HG03565 (cell line): ENCODE measurements at regions not wholly inside any gene's neighbourhood (a gene's known extent, or its start where the extent isn't known, plus 50 kb on each side); places are given as distances from the start of the nearest gene placed in this dataset.

ENCODE experiments used
- ATAC-seq: cut with Tn5 transposase; IDR thresholded peaks from one replicate; pipeline ENCODE4 v1.9.1; 2021; ENCODE audit warnings: mild to moderate bottlenecking, moderate library complexity; ENCODE audit not compliant: unreplicated experiment

DNA sequence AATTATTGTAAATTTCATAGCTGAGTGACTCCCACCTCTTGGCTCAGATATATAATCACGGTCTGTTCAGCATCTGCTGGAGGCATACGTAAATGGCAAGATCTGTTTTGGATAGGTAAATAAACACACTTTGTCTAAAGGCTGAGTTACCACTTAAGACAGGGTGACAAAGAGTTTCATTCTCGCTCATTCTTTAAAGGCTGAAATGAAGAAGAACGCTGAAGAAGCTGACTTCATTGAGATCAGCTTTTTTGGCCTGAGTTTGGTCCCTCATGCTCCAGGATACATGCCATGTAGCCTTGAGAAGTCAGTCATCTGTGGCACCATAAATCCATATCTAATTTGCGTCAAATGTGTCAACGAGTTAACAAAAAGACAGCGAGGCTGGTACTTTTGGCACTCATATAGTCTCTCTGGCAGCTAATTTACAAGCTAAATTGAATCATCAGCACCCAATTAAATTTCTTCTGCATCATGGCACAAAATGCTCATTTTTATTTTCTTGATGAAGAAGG, 309.9 kb downstream of the GPAM start:
- ATAC-seq: no peak

DNA sequence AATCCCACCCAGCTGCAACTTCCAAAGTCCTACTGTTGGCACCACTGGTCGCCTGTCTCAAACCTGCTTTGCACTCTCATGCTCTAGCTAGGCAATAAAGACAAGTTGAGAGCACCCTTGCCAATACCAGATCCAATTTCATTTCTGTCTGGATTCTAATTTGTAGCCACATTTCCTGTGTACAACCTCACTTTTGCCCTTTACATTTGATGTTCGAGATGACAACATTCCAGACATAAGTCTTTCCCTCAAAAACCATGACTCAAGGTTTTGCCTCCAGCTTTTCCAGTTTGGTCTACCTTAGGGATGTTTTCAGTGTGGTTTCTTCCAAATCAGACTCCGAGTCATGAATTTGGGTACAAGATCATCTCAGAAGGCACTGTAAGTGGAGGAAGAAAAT, 309.0 kb downstream of the GPAM start:
- ATAC-seq: no peak

DNA sequence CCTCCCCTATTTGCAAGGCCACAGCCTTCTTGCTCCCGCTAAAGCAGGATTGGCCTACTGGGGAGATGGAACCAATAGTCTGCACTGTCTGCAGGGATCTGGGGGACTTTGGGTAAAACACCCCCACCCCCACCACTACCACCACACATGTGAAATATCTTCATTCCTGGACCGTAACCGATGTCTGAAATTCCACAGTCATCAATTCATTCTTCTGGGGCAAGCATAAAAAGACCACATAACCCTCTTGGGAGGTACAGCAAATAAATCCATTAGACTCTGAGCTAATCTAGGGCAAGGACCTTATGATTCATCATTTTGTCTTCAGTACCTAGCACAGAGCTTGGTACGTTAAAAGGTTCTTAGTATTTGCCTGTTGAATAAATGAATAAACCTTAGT, 307.8 kb downstream of the GPAM start:
- no peak for ATAC-seq

DNA sequence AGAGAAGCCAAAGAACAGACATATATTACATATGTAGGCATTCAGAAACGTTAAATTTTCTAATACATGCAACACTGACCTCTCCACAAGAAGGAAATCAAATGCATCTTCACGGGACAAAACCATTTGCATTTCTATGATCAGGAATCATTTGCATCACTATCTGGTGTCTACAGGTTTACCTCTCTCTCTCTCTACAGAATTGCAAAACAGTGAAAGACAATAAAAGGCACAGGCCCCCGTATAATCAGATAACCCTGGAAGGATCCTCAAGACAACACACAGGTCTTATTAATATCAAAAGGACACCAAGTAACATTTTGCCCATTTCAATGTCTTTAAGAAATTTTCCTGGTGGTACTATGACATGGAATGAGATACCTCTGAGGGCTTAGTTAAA, 306.3 kb downstream of the GPAM start:
- no peak for ATAC-seq

DNA sequence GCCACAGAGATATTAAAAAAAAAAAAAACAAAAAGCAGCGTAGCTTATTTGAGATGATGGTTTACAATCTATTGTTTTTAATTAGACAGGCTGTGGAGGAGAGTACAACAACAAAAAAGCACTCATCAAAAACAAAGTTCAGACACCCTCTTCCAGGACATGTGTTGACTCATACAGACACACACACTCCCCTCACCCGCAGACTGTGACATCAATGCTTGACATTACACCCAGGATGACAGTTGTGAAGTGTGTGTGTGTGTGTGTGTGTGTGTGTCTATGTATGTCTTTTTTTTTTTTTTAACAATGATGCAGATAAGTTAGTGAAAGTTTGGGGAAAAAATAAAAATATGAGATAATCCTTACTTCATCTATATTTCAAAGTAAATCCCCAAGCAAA, 303.6 kb downstream of the GPAM start:
- no peak for ATAC-seq

DNA sequence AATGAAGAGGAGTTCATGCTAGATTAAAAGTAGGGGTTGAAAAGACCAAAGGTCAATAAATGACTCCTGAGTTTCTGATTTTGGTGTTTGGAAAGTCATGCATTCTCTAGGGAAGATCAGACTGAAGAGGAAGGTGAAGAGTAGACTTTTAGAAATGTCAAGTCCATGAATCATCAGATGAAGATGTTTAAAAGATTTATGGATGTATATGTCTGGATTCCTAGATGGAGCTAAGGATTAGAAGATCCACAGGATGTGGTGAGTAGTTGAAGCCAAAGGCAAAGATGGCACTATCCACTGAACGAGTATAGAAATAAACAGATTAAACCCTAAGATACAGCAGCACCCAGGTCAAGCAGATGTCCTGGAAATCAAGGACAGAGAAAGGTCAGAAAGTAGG, 298.5 kb downstream of the GPAM start:
- no peak for ATAC-seq

DNA sequence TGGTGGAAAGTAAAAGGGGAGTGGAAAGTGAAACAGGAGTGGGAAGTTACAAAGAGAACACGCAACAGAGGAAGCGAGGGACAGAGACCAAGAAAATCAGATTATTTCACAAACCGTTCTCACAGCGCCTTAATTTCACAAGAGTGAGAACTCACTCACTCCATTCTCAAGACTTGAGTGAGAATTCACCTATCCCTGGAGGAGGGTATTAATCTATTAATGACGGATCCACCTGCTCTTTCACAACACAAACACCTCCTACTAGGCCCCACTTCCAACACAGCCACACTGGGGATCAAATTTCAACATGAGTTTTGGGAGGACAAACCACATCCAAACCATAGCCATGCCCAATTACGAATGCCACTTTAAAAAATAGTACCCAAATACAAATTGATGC, 297.6 kb downstream of the GPAM start:
- ATAC-seq: no peak

DNA sequence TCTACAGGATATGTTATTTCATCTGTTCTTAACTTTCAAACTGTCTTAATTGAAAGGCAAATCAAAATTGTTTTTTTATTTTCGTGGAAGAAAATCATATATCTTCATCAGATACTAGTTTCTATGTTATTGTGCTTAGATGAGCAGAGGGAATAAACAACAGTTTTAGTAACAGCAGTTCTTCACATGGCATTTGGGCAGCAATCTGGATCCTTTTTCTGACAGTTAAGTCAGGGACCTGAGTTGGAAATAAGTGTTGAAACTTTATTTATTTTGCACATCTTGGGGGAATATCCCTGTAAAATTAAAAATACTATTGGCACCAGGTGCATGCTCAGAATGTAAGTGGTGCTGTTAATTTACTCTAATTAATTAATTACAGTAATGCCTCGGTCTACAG, 296.3 kb downstream of the GPAM start:
- no peak for ATAC-seq

DNA sequence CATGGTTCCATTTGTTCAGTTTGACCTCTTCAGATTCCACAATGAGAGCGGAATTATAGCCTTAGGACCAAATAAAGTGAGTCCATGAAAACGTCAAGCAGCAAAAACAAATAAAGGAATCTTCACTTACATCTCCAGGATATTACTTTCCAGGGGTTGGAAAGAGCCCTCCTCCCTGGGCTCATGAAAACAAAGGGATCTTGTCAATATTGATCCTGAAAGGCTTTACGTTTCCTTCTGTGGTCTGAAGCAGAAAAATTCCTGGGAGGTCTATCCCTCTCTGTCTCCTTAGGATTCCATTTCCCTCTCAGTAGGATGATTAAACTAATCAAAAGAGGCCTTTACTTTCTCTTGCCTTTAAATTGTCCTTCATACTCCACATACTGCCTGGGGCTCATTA, 293.5 kb downstream of the GPAM start:
- no peak for ATAC-seq

DNA sequence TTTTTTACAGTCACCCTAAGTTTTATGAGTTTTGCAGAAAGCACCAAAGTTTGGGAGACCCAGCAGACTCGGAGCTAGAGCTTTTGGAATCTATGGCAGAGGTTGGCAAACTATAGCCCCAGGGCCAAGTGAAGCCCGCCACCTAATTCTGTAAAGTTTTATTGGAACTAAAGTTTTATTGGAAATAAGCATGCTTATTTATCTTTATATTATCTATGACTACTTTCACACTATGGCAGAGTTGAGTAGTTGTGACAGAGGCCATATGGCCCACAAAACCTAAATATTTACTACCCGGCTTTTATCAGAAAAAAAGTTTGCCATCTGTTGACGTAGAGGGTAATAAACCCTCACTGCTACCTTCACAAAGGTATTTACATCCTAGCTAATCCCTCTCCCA, 267.6 kb downstream of the GPAM start:
- no peak for ATAC-seq

DNA sequence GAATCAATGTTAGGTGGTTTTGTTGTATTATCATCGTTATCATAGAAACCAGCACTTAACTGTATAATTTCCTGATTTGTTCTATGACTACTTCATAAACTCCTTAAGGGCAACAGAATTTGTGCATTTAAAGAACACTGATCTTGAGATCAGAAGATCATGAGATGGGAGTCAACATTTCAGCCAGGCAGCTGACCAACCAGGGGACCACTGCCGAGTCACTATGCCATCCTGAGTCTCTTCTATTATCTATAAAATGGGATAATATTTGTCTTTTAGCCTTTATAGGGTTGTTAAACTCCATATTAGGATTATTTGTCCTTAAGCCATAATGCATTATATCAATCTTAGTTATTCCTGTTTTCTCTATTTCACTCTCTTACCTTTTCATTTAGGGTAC, 261.7 kb downstream of the GPAM start:
- ATAC-seq: no peak

DNA sequence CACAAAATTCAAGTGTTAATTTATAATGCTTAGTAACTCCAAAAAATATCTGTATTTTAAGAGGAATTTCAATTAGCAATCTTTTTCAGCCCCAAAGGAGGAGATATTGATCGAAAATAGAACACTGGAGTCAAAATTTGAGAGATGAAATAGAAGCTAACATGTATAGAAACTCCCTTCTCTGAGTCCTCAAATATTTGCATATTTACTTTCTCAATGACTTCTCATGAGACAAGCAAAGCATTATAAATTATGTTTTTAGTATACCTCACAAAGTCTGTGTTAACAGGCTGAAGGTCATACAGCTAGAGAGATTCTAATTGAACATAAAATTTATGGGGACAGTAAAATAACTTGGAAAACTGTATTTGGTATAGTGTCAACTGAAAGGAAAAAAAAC, 260.5 kb downstream of the GPAM start:
- no peak for ATAC-seq

DNA sequence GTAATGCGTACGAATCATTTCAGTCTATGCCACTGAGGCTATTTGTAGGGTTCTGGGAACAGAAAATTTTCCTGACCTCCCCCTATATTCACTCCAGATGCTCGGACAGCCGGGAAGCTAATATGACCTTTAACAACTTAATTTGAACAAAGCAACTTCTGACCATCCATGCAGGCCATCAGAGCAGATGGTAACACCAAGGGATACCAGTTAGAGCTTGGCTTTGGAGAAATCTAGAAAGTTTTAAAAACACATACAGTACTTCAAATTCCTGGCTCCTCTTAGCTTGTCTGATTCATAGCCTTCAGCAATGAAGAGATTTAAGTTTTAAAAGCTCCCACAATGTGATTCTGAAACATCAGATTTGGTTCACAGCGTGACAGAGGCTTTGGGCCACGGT, 257.3 kb downstream of the GPAM start:
- ATAC-seq: no peak

DNA sequence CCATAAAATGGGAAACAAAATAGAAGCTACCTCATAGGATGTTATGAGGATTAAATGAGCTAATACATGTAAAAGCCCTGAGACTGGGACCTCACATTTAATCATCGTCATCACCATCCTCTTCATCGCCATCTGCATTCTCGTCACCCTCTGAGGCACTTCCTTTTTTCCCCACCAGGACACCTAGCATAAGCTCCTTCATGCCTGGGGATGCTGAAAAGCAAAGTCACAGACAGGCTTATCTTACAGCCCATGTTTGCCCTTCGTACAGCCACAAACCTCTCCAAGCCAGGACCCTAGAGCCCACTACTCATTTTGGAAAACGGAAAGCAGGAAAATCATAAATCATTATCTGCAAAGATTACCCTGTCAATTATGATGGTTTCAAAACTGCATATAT, 249.6 kb downstream of the GPAM start:
- no peak for ATAC-seq

DNA sequence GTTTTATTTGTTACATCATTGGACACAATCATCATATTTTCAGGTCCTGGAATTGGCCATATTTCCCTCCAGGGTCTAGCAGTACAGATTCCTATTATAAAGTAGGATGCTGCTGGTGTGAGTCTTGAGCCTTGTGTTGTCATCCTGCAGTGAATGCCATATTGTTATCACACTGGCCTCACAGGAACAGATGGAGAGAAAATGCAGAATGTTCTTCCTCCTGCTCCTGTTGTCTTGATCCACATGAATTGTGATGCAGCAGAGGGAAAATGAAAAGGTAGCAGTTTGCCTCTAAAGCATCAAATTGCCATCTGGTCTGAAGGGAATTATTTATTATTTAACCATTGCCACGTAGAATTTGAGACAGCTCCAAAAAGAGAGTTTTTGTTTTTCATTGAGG, 248.6 kb downstream of the GPAM start:
- no peak for ATAC-seq

DNA sequence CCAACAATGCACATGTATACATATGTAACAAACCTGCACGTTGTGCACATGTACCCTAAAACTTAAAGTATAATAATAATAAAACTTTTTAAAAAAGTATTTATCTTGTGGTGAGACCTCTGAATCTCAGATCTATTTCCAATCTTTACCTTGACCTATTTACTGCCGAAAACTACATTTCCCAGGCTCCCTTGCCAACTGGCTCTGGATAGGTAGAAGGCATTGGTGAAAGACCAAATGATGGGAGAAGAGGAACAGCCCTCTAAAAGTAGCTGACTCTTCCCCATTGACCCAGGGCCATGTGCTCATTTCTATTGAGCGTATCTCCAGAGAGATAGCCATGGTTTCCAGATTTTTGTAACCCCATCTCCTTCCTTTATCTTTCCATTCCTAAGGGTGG, 247.4 kb downstream of the GPAM start:
- no peak for ATAC-seq

DNA sequence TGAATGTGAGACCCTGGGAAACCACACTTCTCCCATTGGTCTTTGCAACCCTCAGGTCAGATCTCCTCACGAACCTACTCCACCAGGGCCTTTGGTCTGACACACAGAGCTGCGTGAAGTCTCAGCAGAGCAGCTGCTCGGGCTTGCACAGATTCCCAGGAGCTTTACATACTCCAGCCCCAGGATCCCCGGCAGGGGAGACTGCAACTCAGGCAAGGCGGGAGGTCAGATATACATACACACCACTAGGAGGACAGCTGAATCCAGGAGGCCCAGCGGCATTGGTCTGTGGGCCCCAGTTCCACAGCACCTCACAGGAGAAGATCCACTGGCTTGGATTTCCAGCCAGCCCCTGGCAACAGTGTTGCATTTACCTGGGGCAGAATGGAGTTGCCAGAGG, 239.2 kb downstream of the GPAM start:
- ATAC-seq: no peak

DNA sequence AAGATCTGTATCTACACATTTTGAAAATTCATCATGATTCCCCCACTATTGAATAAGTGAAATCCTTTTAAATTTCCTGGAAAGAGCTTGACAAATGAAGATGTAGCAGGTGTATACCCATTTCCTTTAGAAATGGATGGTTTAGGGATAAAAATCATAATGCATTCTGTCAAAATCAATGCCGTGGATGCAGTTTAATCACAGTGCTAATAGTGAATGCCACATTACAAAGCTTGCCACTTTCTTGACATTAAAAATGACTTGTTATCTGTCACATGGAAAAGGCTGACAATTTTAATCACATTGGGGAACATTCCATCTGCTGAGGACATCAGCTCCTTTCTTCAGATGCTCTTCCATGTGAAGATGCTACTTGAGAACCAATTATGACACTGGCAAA, 229.6 kb downstream of the GPAM start:
- ATAC-seq: no peak

DNA sequence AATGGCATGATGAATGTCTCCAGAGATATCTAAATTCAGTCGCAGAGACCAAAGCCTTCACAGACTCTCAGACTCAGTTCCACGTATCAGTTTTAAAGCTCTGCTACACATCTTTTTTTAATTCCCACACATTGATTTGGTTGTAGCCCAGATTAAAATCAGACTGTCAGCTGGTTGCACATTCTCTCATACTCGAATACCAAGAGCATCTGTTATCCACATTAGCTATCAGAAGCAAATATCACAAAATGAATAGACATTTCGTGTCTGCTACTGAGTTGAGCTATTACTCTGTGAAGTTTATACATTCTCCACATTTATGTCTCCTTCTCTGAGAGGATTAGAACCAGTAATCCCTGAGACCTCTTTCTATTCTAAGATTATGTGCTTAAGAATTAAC, 229.2 kb downstream of the GPAM start:
- no peak for ATAC-seq

DNA sequence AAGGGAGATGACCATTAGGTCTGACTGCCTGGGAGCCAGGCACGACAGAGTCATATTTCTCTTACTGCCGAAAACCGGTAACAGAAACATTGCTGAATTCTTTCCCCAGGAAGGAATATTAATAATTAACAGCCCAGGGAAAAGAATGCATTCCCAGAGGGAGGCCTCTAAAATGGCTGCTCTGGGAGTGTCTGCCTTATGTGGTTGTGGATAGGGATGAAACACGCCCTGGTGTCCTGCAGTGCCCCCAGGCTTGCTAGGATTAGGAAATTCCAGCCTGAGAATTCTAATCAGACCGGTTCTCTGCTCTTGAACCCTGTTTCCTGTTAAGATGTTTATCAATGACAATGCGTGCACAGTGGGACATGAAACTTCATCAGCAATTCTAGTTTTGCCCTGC, 226.7 kb downstream of the GPAM start:
- ATAC-seq: no peak

DNA sequence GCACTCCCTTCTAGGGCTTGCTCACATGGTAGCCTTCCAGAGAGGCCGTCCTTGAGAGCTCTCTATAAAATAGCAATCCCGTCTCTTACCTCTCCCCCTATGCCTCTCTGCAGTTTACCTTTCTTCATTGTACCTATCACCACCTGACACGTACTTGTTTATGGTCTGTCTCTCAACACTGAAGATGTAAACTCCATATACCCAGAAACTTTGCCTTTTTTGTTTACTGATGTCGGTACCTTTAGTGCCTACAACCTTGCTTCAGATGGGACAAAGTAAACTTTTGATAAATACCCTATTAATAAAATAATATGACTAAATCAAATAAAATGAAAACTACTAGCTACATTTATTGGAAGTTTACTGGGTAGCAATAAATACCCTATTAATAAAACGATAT, 220.6 kb downstream of the GPAM start:
- no peak for ATAC-seq

DNA sequence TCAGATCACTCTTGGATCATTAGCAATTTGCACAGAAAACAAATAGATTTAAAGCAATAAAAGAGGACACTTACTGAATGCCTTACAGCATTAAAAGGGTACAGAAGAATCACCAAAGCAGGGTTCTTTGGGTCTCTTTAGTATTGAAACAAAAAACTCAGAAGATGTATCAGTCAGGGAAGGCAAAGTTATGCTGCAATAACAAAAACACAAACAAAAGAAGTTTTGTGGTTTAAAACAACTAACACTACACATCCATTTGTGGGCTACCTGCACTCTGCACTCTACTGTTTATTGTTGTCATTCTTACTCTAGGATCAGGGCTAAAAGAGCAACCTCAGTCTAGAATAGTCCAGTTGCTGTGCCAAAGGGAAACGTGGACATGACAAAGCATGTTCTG, 216.4 kb downstream of the GPAM start:
- ATAC-seq: no peak

DNA sequence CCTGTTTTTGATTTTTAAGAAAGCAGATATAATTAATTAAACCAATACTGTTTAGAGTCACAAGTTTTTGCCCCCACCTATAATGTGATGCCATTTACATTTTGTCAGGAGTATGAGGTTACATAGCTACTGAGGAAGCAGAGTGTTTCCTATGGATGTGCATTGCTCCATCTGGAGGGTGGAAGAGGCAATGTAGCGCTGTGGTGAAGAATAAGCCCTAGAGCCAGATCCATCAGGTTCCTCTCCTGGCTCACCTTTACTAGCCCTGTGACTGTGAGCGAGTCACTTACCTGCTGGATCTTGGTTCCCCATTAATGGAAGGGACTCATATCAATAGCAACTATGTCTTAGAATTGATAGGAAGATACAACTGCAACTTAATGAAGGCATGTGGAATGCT, 216.0 kb downstream of the GPAM start:
- ATAC-seq: no peak

DNA sequence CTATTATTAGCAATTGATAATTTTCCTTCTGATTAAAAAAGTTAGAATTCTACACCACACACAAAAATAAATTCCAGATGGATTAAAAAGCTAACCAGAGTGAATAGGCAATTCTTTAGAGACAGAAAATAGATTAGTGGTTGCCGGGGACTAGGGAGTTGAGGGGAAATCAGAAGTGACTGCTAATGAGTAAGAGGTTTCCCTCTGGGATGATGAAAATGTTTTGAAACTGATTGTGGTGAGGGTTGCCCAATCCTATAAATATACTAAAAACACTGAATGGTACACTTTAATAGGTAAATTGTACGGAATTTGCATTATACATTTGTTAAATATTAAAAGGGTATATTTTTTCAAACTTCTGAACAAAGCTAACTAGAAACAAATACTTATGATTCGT, 214.9 kb downstream of the GPAM start:
- no peak for ATAC-seq
